Limb (tissue), 2 donors: ENCODE measurements at regions not wholly inside any gene's neighbourhood (a gene's known extent, or its start where the extent isn't known, plus 50 kb on each side); places are given as distances from the start of the nearest gene placed in this dataset.
"Not testable (repeated sequence)": the region's sequence is repeated elsewhere in the genome, so short reads cannot be mapped to it uniquely, and the experiment has no call there.

Experiments
- DNase-seq, 2 donors: peaks; one replicate each; pipeline ENCODE4 v3.0.0-alpha.2; 2016; ENCODE audit errors: extremely low spot score in 2 of 2

DNA sequence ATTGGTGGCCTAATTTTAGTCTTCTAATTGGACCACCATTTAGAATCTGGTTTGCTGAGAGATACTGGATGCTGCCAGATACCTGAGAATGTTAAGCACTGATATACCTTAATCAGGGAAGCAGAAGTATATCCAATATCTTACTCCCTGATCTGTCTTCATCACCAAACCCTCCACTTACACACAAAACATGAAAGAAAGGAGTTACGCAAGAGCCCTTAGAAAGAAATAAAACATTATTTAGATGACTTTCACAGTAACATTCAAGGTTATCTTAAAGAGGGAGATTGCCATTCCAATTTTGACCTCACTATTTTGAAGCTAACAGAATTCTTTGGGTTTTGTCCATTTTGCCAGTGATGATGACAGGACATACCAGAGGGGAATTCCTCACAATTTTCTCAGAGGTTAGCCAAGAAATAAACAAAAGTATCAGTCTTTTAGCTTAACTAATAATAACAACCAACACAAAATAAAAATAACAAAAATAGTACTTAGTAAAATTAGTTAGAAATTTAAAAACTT lies 496.1 kb downstream of the NFIB start:
- no peak for DNase-seq

DNA sequence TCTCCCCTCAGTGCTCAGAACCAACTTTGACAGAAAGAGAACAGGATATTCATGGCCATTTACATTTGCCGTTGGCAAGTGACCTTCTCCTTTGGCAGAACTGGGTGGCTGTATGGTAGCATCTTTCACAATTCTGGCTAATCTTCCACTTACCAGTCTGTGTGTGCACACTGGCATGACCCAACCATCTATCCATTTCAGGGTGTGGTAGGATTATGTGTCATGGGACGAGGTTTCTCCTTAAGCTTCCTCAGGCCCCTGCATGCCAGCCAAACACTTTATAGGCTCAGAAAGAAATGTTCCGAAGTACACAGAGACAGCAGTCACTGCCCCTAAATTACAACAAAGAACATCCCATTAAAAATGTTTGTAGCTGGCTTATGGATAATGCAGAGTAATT lies 497.1 kb downstream of the NFIB start:
- DNase-seq, result no peak

- no peak for DNase-seq
Measured at GRCh38 chr9:13814647-13815400, 499.1 kb downstream of the NFIB start.

- no peak for DNase-seq
Measured at GRCh38 chr9:13811876-13812275, 502.1 kb downstream of the NFIB start.

- DNase-seq, result peak; percentile 44 to 77
Measured at GRCh38 chr9:13810510-13810909, 503.4 kb downstream of the NFIB start.

DNA sequence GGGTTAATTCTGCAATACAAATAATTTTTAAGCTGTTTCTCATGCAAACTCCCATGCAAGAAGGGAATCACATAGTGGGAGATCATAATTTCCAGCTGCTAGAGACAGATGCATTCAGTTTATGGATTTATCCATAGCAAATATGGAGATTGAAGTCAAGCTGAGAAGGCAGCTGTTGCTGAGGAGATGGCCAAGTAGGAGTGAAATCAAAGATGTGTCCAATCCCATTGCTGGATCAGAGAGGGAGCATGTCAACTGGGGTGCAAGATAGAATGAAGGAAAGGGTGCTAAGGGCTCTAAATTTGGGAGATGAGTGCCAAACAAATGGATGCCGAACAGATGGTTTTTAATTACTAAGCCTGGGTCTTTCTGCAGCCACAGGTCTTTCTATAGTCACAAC lies 504.5 kb downstream of the NFIB start:
- peak in 1 of 2 donors; percentile 58 for DNase-seq

DNA sequence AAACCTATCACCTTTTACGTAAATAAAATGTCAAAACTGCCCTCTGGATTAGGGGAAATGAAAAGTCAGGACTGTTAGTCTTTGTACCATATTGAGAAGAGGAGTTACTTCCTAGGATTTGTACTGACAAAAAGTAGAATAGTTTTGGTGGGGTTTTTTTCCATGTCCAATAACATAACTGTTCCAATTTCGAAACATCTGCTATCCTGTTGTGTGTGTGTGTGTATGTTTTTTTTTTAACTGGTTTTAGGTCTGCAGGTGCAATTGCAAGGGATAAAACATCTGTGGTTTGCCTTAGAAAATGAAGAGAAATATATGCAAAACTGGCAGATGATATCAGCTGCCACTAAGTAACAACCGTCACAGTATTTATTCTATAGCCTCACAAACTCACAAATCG lies 506.8 kb downstream of the NFIB start:
- DNase-seq, result peak in 1 of 2 donors; percentile 45

DNA sequence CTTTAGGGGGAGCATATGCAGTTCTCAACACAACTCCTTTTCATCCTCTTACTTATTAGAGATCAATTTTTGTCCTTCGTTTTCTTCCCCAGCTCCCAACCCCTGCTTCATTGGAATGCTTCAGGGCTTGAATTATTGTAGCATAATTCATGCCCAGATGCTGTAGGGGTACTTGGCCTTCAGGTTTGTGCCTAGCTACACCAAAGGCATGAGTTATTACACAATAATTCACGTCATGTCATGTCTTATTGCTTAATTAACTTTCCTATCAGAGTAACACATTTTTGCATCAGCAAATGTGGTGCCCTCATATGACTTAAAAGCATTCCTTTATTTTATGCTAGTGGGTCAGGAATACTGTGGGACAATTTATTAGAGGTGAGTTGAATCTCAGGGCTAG lies 507.2 kb downstream of the NFIB start:
- no peak for DNase-seq

DNA sequence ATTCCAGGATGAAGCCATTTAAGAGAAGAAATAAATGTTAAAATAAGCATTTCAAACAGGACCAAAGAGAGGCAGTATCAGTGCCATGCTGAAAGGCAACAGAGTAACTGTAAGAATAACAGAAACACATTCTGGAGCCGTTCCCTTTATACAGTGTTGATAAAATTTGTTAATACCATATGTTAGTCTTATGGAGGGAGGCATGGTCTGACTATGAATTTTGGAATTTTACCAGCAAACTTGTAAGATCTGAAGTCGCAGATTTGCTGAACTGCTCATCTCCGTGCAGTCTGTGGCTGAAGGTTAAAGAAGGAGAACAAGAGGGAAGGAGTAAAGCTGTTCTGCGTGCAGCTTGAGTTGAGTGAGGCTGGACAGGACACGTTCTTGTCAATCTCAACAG lies 508.4 kb downstream of the NFIB start:
- DNase-seq, result peak in 1 of 2 donors; percentile 30

DNA sequence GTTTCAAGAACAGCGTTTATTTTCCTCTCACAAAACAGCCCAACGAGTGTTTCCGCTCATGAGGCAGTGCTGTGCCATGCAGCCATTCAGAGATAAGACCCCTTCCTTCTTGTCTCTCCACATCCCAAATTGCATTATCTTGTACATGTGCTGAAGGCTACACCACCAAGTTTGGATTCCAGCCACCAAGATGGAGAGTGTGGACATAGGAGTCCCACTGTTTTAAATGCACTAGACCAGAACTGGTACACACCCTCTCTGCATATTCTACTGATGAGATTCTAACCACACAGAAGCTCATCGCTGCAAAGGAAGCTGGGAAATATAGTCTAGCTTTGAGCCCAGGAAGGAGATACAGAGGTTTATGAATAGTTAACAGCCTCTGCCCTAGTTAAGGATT lies 509.4 kb downstream of the NFIB start:
- no peak for DNase-seq

GRCh38 chr9:13800776-13801175 lies 513.2 kb downstream of the NFIB start:
- DNase-seq, result no peak

GRCh38 chr9:13797701-13798100 lies 516.2 kb downstream of the NFIB start:
- not testable (repeated sequence) for DNase-seq

DNA sequence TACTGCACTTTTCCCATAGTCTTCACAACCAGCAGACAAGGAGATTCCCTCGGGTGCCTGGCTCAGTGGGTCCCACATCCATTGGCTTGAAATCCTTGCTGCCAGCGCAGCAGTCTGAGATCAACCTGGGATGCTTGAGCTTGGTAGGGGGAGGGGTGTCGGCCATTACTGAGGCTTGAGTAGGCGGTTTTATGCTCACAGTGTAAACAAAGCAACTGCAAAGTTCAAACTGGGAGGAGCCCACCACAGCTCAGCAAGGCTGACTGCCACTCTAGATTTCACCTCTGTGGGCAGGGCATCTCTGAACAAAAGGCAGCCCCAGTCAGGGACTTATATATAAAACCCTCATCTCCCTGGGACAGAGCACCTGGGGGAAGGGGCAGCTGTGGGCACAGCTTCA lies 512.3 kb upstream of the MPDZ start:
- DNase-seq, result no peak

DNA sequence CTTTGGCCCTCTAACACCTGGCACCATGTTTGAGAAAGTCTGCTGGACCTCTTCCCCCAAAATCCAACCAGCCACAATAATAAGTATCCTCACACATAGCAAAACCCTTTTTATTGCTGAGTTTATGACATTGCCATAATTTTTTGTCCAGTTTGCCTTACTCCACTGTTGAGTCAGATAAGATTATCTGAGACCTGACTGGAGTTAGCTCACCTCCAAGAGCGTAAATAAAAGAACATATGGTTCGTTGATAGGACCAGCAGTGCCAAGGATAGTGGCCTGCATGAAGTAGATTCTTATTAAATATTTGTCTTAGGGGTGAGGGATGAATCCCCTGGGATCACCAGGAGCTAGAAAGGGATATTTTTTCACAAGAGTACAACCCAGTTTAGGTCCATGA lies 510.6 kb upstream of the MPDZ start:
- no peak for DNase-seq

GRCh38 chr9:13787234-13787833 lies 507.8 kb upstream of the MPDZ start:
- DNase-seq, result peak; percentile 58 to 90

- DNase-seq, result no peak
Measured at GRCh38 chr9:13786711-13787110, 507.2 kb upstream of the MPDZ start.

- no peak for DNase-seq
Measured at GRCh38 chr9:13786131-13786530, 506.6 kb upstream of the MPDZ start.

GRCh38 chr9:13779106-13779505 lies 499.6 kb upstream of the MPDZ start:
- DNase-seq, result no peak

GRCh38 chr9:13778631-13779030 lies 499.1 kb upstream of the MPDZ start:
- DNase-seq, result peak; percentile 42 to 50

GRCh38 chr9:13770956-13771355 lies 491.5 kb upstream of the MPDZ start:
- no peak for DNase-seq

DNA sequence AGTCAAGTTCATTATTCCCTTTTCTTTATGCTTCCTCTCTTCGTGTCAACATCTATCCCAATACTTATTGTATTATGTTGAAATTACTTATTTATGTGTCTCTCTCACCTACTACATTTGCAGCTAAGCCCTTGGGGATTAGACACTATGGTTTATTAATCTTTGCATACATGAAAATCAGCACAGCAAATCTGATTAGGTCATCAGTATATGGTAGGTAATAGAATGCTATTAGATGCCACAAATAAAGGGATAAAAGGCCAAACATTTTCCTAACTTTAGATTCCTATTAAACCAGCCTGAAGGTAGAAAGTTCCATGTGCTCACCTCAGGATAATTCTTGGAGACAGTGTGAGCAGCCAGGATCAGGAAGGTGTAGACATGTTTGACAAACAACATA lies 490.1 kb upstream of the MPDZ start:
- DNase-seq, result no peak

DNA sequence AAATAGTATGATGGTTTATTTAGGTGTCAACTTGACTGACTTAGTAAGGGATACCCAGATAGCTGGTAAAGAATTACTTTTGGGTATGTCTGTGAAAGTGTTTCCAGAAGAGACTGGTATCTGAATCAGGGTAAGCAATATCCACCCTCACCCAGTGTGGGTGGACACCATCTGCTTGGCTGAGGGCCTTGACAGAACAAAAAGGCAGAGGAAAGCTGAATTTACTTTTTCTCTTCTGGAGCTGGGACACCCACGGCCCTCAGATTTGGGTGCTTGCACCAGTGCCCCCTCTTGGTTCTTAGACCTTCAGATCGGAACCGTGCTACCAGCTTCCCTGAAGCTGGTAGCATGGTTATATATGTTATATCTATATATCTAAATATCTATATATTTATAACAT lies 489.5 kb upstream of the MPDZ start:
- no peak for DNase-seq

DNA sequence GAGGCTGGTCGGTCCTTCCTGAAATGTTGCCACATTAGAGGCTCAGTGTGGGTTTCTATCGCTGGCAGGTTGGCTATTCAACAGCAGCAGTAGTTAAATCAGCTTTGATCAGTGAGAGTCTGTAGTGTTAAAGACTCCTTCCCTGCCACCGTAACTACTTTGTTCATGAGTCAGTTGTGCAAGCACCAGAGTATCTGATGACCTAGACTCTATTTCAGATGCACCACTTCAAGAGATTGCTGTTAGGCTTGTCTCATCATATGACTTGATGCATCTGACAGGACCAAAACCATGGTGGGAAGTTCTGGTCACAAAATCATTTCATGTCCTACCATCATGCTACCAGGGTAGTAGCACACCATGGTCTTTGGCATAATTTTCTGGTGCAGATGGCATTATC lies 482.7 kb upstream of the MPDZ start:
- no peak for DNase-seq
